Esophagus muscularis mucosa (tissue), 4 donors: ENCODE measurements at regions not wholly inside any gene's neighbourhood (a gene's known extent, or its start where the extent isn't known, plus 50 kb on each side); places are given as distances from the start of the nearest gene placed in this dataset.

Experiments used
- EP300 ChIP-seq: sonication (generic); formaldehyde crosslinking; IDR thresholded peaks from one replicate; pipeline ENCODE4 v1.6.1; 2017; ENCODE audit warnings: antibody characterized with exemption
- POLR2A ChIP-seq: fragments of 450-650 bp; IDR thresholded peaks from one replicate; pipeline ENCODE4 v1.6.1; 2017; ENCODE audit warnings: antibody characterized with exemption, moderate library complexity, mild to moderate bottlenecking, low read depth
- TF ChIP-seq, protein P1 (sequence below), 3 experiments: fragments of 200-600 bp in 2 of 3; fragments of 450-650 bp in 1 of 3; sonication (generic) in 2 of 3; IDR thresholded peaks; one replicate each; pipeline ENCODE4 v1.5.1; 2017 to 2019; ENCODE audit warnings: antibody characterized with exemption in 3 of 3, mild to moderate bottlenecking in 2 of 3, moderate library complexity in 1 of 3

DNA sequence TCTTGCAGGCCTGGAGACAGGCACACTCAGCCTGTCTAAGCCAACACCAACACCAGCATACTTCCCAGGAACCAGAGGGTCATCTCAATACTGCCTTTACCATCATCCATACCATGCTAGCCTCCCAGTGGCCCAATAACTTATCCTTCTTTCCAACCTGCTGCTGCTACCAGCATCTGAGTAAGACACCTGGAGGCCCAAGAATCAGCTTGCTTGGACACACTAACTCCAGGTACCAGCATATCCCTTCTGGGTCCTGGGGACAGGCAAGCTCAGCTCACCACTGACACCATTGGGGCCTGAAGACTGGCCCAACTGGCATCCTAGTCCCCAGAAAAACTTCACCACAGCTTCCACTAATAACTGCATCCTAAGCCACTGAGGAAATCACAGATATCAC is 205.3 kb downstream of the CD109 start:
- TF ChIP-seq EP300 = no peak
- TF ChIP-seq, protein P1, sequence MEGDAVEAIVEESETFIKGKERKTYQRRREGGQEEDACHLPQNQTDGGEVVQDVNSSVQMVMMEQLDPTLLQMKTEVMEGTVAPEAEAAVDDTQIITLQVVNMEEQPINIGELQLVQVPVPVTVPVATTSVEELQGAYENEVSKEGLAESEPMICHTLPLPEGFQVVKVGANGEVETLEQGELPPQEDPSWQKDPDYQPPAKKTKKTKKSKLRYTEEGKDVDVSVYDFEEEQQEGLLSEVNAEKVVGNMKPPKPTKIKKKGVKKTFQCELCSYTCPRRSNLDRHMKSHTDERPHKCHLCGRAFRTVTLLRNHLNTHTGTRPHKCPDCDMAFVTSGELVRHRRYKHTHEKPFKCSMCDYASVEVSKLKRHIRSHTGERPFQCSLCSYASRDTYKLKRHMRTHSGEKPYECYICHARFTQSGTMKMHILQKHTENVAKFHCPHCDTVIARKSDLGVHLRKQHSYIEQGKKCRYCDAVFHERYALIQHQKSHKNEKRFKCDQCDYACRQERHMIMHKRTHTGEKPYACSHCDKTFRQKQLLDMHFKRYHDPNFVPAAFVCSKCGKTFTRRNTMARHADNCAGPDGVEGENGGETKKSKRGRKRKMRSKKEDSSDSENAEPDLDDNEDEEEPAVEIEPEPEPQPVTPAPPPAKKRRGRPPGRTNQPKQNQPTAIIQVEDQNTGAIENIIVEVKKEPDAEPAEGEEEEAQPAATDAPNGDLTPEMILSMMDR (IDR thresholded peaks at IDR 0.05) = no peak
- TF ChIP-seq POLR2A = no peak
